GM19452 (cell line): ENCODE measurements at regions not wholly inside any gene's neighbourhood (a gene's known extent, or its start where the extent isn't known, plus 50 kb on each side); places are given as distances from the start of the nearest gene placed in this dataset.

Experiments
- ATAC-seq: cut with Tn5 transposase; IDR thresholded peaks from one replicate; pipeline ENCODE4 v1.9.1; 2021; ENCODE audit not compliant: unreplicated experiment

- no peak for ATAC-seq
These were observed 65.4 kb upstream of the VRK2 start for GRCh38 chr2:57981083-57981768.

- ATAC-seq: no peak
These were observed 58.6 kb upstream of the VRK2 start for GRCh38 chr2:57987835-57988573.

GRCh38 chr2:57990118-57990725 lies 56.4 kb upstream of the VRK2 start:
- ATAC-seq: no peak
